ENCODE measurements at regions not wholly inside any gene's neighbourhood (a gene's known extent, or its start where the extent isn't known, plus 50 kb on each side); places are given as distances from the start of the nearest gene placed in this dataset.
"Not testable (repeated sequence)": the region's sequence is repeated elsewhere in the genome, so short reads cannot be mapped to it uniquely, and the experiment has no call there.

- TF ChIP-seq POLR2AphosphoS5, CTCF, POLR2A (IDR thresholded peaks at IDR 0.05): not testable (repeated sequence)
These were observed 72.9 kb downstream of the NPIPA7 start for GRCh38 chr16:16451721-16452410.

Measured in prostate gland (tissue), 2 donors.